K562 (cell line): ENCODE measurements at regions not wholly inside any gene's neighbourhood (a gene's known extent, or its start where the extent isn't known, plus 50 kb on each side); places are given as distances from the start of the nearest gene placed in this dataset.

Source experiments
- BRF1 ChIP-seq: IDR thresholded peaks from 3 replicates; pipeline ENCODE4 v1.6.1; 2011; ENCODE audit warnings: borderline replicate concordance, mild to moderate bottlenecking; ENCODE audit not compliant: insufficient read length; ENCODE audit errors: extremely low read depth
- CEBPZ ChIP-seq: fragments of 150-350 bp; IDR thresholded peaks from 2 replicates; pipeline ENCODE4 v1.6.1; 2014; ENCODE audit warnings: low read depth, mild to moderate bottlenecking, low read length, borderline replicate concordance
- CTCF ChIP-seq, 3 experiments: IDR thresholded peaks in 2 of 3; conservative IDR thresholded peaks in 1 of 3; 2 replicates each; pipeline ENCODE4 v1.5.1; 2011 to 2012; ENCODE audit warnings: low read length in 3 of 3, mild to moderate bottlenecking in 3 of 3, control low read depth in 2 of 3, improper control_type of control experiment in 1 of 3, inconsistent platforms in 1 of 3, low read depth in 1 of 3, mixed read lengths in 1 of 3, moderate library complexity in 1 of 3; ENCODE audit not compliant: insufficient read depth in 2 of 3
- EZH2 ChIP-seq: IDR thresholded peaks from 2 replicates; pipeline ENCODE4 v1.6.1; 2012; ENCODE audit warnings: low read depth, mild to moderate bottlenecking, inconsistent platforms, low read length, borderline replicate concordance
- FIP1L1 ChIP-seq: fragments of 200-400 bp; formaldehyde crosslinking; IDR thresholded peaks from 2 replicates; pipeline ENCODE4 v1.6.1; 2018; ENCODE audit warnings: mild to moderate bottlenecking, low read depth, low read length; ENCODE audit not compliant: poor library complexity, severe bottlenecking
- FOXA1 ChIP-seq: fragments of 450-650 bp; IDR thresholded peaks from 2 replicates; pipeline ENCODE4 v1.6.1; 2016; ENCODE audit warnings: mild to moderate bottlenecking, borderline replicate concordance
- NR2C2 ChIP-seq, 2 experiments: fragments of 200-800 bp in 1 of 2; sonication (Bioruptor generic) in 1 of 2; sonication (generic) in 1 of 2; formaldehyde crosslinking in 1 of 2; IDR thresholded peaks; 2 replicates each; pipeline versions ENCODE4 v1.6.1 to v1.8.0; 2016 to 2022; ENCODE audit warnings: mild to moderate bottlenecking in 1 of 2, missing compliant biosample characterization in 1 of 2, missing genetic modification characterization in 1 of 2, missing genetic modification reagents in 1 of 2
- POLR2AphosphoS5 ChIP-seq: IDR thresholded peaks from 2 replicates; pipeline ENCODE4 v1.6.1; 2011; ENCODE audit warnings: mild to moderate bottlenecking, low read depth, low read length, moderate library complexity; ENCODE audit not compliant: control insufficient read depth, insufficient read depth
- RAD21 ChIP-seq, 2 experiments: fragments of 250-450 bp in 1 of 2; fragments of 450-650 bp in 1 of 2; sonication (Bioruptor Pico) in 1 of 2; formaldehyde crosslinking in 1 of 2; IDR thresholded peaks in 1 of 2; conservative IDR thresholded peaks in 1 of 2; 2 replicates each; pipeline versions ENCODE4 v1.4.0 to v1.8.0; 2020 to 2022; ENCODE audit warnings: mild to moderate bottlenecking in 2 of 2, moderate library complexity in 1 of 2
- SIN3A ChIP-seq, 2 experiments: fragments of 150-350 bp in 1 of 2; IDR thresholded peaks; 2 replicates each; pipeline ENCODE4 v1.6.1; 2011 to 2016; ENCODE audit warnings: borderline replicate concordance in 2 of 2, low read depth in 2 of 2, low read length in 2 of 2, mild to moderate bottlenecking in 2 of 2, moderate library complexity in 2 of 2; ENCODE audit not compliant: control insufficient read depth in 1 of 2
- SMARCA5 ChIP-seq: fragments of 450-650 bp; IDR thresholded peaks from 2 replicates; pipeline ENCODE4 v1.6.1; 2016
- SREBF2 ChIP-seq: sonication (generic); formaldehyde crosslinking; IDR thresholded peaks from 2 replicates; pipeline ENCODE4 v1.4.0; 2020; ENCODE audit warnings: mild to moderate bottlenecking, missing genetic modification reagents
- USF2 ChIP-seq: sonication (generic); formaldehyde crosslinking; IDR thresholded peaks from 2 replicates; pipeline ENCODE4 v1.5.0; 2020; ENCODE audit warnings: missing genetic modification reagents
- ZBTB2 ChIP-seq: fragments of 450-650 bp; IDR thresholded peaks from 2 replicates; pipeline ENCODE4 v1.6.1; 2016; ENCODE audit warnings: antibody characterized with exemption

GRCh38 chr4:3710451-3711182 is 55.6 kb upstream of the ADRA2C start:
- TF ChIP-seq ZBTB2 (no peak), CEBPZ (no peak), RAD21 (CRISPR knock-in tag; conservative IDR thresholded peaks at IDR 0.05 in 1 of 2, IDR thresholded peaks at IDR 0.05 in 1 of 2) (no peak), BRF1 (no peak), EZH2 (no peak), SREBF2 (no peak), SMARCA5 (no peak), FOXA1 (no peak), NR2C2 (CRISPR knock-in tag; IDR thresholded peaks at IDR 0.05) (no peak), NR2C2 (tag; IDR thresholded peaks at IDR 0.05) (no peak), CTCF (IDR thresholded peaks at IDR 0.05 in 2 of 3, conservative IDR thresholded peaks at IDR 0.05 in 1 of 3; ENCODE audit: insufficient read depth in 2 of 3, low read depth in 1 of 3, low read length in 3 of 3) (no peak), FIP1L1 (no peak), POLR2AphosphoS5 (no peak), USF2 (CRISPR knock-in tag) (no peak), SIN3A (IDR thresholded peaks at IDR 0.05; ENCODE audit: borderline replicate concordance in 2 of 2, control insufficient read depth in 1 of 2, low read depth in 2 of 2, low read length in 2 of 2) (no peak)
